ENCODE measurements at regions not wholly inside any gene's neighbourhood (a gene's known extent, or its start where the extent isn't known, plus 50 kb on each side); places are given as distances from the start of the nearest gene placed in this dataset.

GRCh38 chrX:88621278-88621677 lies 125.7 kb upstream of the CPXCR1 start:
- TF ChIP-seq PRDM15 (CRISPR knock-in tag; IDR thresholded peaks at IDR 0.05) (no peak), CTCF (IDR thresholded peaks at IDR 0.05) (no peak), HMGXB4 (CRISPR knock-in tag; IDR thresholded peaks at IDR 0.05) (no peak), IRF2 (CRISPR knock-in tag; IDR thresholded peaks at IDR 0.05; ENCODE audit: borderline replicate concordance, low read depth) (no peak), CBFB (CRISPR knock-in tag; IDR thresholded peaks at IDR 0.05; ENCODE audit: low read depth) (no peak), FOXP1 (CRISPR knock-in tag; IDR thresholded peaks at IDR 0.05; ENCODE audit: borderline replicate concordance) (no peak), ZNF138 (CRISPR knock-in tag; conservative IDR thresholded peaks at IDR 0.05) (no peak), ZNF317 (CRISPR knock-in tag; IDR thresholded peaks at IDR 0.05; ENCODE audit: borderline replicate concordance, low read depth) (no peak), ZNF232 (CRISPR knock-in tag; IDR thresholded peaks at IDR 0.05) (no peak), ATF3 (CRISPR knock-in tag; conservative IDR thresholded peaks at IDR 0.05) (no peak), ETV6 (CRISPR knock-in tag; IDR thresholded peaks at IDR 0.05) (no peak)

Measured in WTC11 (cell line).